ENCODE measurements at regions not wholly inside any gene's neighbourhood (a gene's known extent, or its start where the extent isn't known, plus 50 kb on each side); places are given as distances from the start of the nearest gene placed in this dataset.

DNA sequence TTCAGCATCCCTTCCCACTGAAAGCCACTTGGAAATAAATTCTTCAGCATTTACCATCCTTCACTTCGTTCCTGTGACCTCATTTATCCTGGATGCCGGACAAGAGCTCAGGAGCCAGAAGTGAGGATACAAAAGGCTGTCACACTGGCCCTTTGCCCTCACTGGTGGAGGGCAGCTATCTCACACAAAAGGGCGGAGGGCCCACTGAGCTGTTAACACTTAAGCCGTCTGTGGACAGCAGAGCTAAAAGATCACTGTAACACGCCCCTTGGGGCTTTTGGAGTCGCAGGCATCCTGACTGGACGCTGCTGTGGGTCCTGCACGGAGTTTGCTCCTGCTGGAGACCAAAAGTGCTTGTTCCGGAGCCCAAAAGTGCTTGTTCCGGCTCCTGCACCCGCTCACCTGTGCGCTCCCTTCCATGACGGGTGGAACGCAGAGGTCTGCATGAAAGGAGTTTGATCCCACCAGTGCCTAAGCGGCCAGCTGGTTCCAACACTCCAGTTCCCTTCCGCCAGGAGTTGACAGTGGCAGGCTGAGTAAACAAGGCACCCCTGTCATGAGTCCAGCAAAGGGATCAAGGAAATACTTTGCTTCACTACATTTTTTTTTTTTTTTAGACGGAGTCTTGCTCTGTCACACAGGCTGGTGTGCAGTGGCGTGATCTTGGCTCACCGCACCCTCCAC, 572.0 kb upstream of the LINC00305 start:
- TF ChIP-seq CTCF (IDR thresholded peaks at IDR 0.05) = no peak
- no peak overlapping the region for H3K4me3 Mint-ChIP-seq (ENCODE audit: unreplicated experiment)
- no peak for DNase-seq (ENCODE audit: low spot score)
- H3K4me1 Mint-ChIP-seq (ENCODE audit: low read depth) = no peaks in the 10 kb centered on the region
- peaks cover 4% of the 10 kb centered on the region for H3K9me3 Mint-ChIP-seq (ENCODE audit: low read depth)
- no peak overlapping the region for H3K27ac Mint-ChIP-seq (ENCODE audit: unreplicated experiment)
- no peaks in the 10 kb centered on the region for H3K27me3 Mint-ChIP-seq (ENCODE audit: low read depth)
- H3K36me3 Mint-ChIP-seq (ENCODE audit: low read depth) = no peaks in the 10 kb centered on the region

DNA sequence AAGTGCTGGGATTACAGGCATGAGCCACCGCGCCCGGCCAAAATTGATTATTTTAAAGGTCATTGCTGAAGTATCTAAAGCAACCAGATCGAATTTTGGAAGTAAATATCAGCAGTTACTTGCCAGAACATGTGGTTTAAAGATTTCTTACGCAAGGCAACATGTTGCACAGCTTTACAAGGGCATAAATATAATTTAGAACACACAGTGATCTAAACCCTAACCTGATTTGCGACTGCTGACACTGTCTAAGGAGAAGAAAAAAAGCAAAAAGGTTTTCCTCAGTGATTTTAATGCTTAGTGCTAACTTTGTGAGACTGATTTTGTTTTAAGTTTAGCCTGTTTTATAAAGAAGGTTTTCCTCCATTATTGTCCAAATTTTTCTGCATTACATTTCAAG, 569.9 kb upstream of the LINC00305 start:
- Mint-ChIP-seq H3K9me3 (ENCODE audit: low read depth) (no peaks in the 10 kb centered on the region), H3K27me3 (ENCODE audit: low read depth) (no peaks in the 10 kb centered on the region), H3K36me3 (ENCODE audit: low read depth) (no peaks in the 10 kb centered on the region), H3K4me1 (ENCODE audit: low read depth) (no peaks in the 10 kb centered on the region), H3K27ac (ENCODE audit: unreplicated experiment) (no peak overlapping the region), H3K4me3 (ENCODE audit: unreplicated experiment) (no peak overlapping the region)
- DNase-seq (ENCODE audit: low spot score) = no peak
- TF ChIP-seq CTCF (IDR thresholded peaks at IDR 0.05) = no peak

GRCh38 chr18:64717026-64717425, 568.1 kb upstream of the LINC00305 start:
- H3K36me3 Mint-ChIP-seq (ENCODE audit: low read depth) = no peaks in the 10 kb centered on the region
- no peak for DNase-seq (ENCODE audit: low spot score)
- H3K9me3 Mint-ChIP-seq (ENCODE audit: low read depth) = no peaks in the 10 kb centered on the region
- no peak for TF ChIP-seq CTCF (IDR thresholded peaks at IDR 0.05)
- no peak overlapping the region for H3K4me3 Mint-ChIP-seq (ENCODE audit: unreplicated experiment)
- H3K4me1 Mint-ChIP-seq (ENCODE audit: low read depth) = no peaks in the 10 kb centered on the region
- H3K27me3 Mint-ChIP-seq (ENCODE audit: low read depth) = no peaks in the 10 kb centered on the region
- H3K27ac Mint-ChIP-seq (ENCODE audit: unreplicated experiment) = no peak overlapping the region

- no peak for TF ChIP-seq CTCF (IDR thresholded peaks at IDR 0.05)
- Mint-ChIP-seq H3K27ac (ENCODE audit: unreplicated experiment) (no peak overlapping the region), H3K4me1 (ENCODE audit: low read depth) (no peaks in the 10 kb centered on the region), H3K36me3 (ENCODE audit: low read depth) (no peaks in the 10 kb centered on the region), H3K27me3 (ENCODE audit: low read depth) (no peaks in the 10 kb centered on the region), H3K9me3 (ENCODE audit: low read depth) (no peaks in the 10 kb centered on the region), H3K4me3 (ENCODE audit: unreplicated experiment) (no peak overlapping the region)
- no peak for DNase-seq (ENCODE audit: low spot score)
Observed at GRCh38 chr18:64714086-64714485, 565.2 kb upstream of the LINC00305 start.

DNA sequence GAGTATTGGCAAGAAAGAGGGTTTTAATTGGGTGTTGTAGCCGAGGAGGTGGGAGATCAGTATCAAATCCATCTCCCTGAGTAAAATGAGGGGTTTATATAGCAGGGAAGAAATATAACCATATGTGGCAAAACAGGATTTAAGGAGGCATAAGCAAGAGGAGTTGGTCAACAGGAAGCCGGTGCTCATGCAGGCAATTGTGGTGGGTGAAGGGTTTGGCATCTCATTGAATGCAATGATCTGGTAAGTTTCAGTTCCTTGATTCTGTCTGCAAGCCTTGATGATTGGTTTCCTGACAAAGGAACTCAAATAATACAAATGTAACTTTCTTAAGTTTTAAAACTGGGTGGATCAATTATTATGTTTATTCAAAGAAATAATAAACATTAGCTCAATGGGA, 564.4 kb upstream of the LINC00305 start:
- Mint-ChIP-seq H3K4me1 (ENCODE audit: low read depth) (no peaks in the 10 kb centered on the region), H3K36me3 (ENCODE audit: low read depth) (no peaks in the 10 kb centered on the region), H3K27ac (ENCODE audit: unreplicated experiment) (no peak overlapping the region), H3K27me3 (ENCODE audit: low read depth) (no peaks in the 10 kb centered on the region), H3K4me3 (ENCODE audit: unreplicated experiment) (no peak overlapping the region), H3K9me3 (ENCODE audit: low read depth) (no peaks in the 10 kb centered on the region)
- TF ChIP-seq CTCF (IDR thresholded peaks at IDR 0.05) = no peak
- no peak for DNase-seq (ENCODE audit: low spot score)

Data from chondrocyte (in vitro differentiated cells).